Activated CD4-positive, CD25-positive, alpha-beta regulatory T cell (primary cell): ENCODE measurements at regions not wholly inside any gene's neighbourhood (a gene's known extent, or its start where the extent isn't known, plus 50 kb on each side); places are given as distances from the start of the nearest gene placed in this dataset.
"Not testable (repeated sequence)": the region's sequence is repeated elsewhere in the genome, so short reads cannot be mapped to it uniquely, and the experiment has no call there.

Source experiments
- DNase-seq, 4 experiments: peaks; one replicate each; lab custom pipeline; 2025; lab: John Stamatoyannopoulos, UW

- not testable (repeated sequence) for DNase-seq
These were observed 321.6 kb downstream of the SH2D4B start for GRCh38 chr10:80859279-80859678.

- no peak for DNase-seq
These were observed 323.0 kb downstream of the SH2D4B start for GRCh38 chr10:80860719-80861118.

- DNase-seq: no peak
These were observed 324.2 kb downstream of the SH2D4B start for GRCh38 chr10:80861882-80862281.

GRCh38 chr10:80870282-80870681 is 332.6 kb downstream of the SH2D4B start:
- DNase-seq: no peak

GRCh38 chr10:80871083-80871482 is 333.4 kb downstream of the SH2D4B start:
- no peak for DNase-seq

- DNase-seq: no peak
These were observed 340.6 kb downstream of the SH2D4B start for GRCh38 chr10:80878330-80878729.

- DNase-seq: no peak
These were observed 352.4 kb downstream of the SH2D4B start for GRCh38 chr10:80890146-80890545.

GRCh38 chr10:80893256-80893655 is 355.6 kb downstream of the SH2D4B start:
- DNase-seq: no peak

GRCh38 chr10:80894311-80894791 is 356.6 kb downstream of the SH2D4B start:
- DNase-seq: no peak

GRCh38 chr10:80894797-80895467 is 357.2 kb downstream of the SH2D4B start:
- no peak for DNase-seq

- DNase-seq: no peak
These were observed 358.4 kb downstream of the SH2D4B start for GRCh38 chr10:80896076-80896475.

- no peak for DNase-seq
These were observed 359.3 kb downstream of the SH2D4B start for GRCh38 chr10:80896959-80897358.

GRCh38 chr10:80900661-80901060 is 363.0 kb downstream of the SH2D4B start:
- DNase-seq: no peak

GRCh38 chr10:80908611-80909010 is 370.9 kb downstream of the SH2D4B start:
- no peak for DNase-seq

- DNase-seq: no peak
These were observed 371.6 kb downstream of the SH2D4B start for GRCh38 chr10:80909254-80909653.

GRCh38 chr10:80917636-80918035 is 379.9 kb downstream of the SH2D4B start:
- no peak for DNase-seq

- no peak for DNase-seq
These were observed 383.3 kb downstream of the SH2D4B start for GRCh38 chr10:80921032-80921431.

- DNase-seq: no peak
These were observed 386.6 kb downstream of the SH2D4B start for GRCh38 chr10:80924063-80924952.

- DNase-seq: no peak
These were observed 389.8 kb downstream of the SH2D4B start for GRCh38 chr10:80927419-80928078.

- DNase-seq: no peak
These were observed 401.2 kb downstream of the SH2D4B start for GRCh38 chr10:80938903-80939302.

GRCh38 chr10:80945264-80945880 is 407.7 kb downstream of the SH2D4B start:
- no peak for DNase-seq

- DNase-seq: no peak
These were observed 408.4 kb downstream of the SH2D4B start for GRCh38 chr10:80946073-80946472.
